Stimulated activated CD4-positive, alpha-beta T cell treated with anti-CD3 and anti-CD28 coated beads, Interleukin-4, amount 100 ng/mL, for 4 hours (primary cell): ENCODE measurements at regions not wholly inside any gene's neighbourhood (a gene's known extent, or its start where the extent isn't known, plus 50 kb on each side); places are given as distances from the start of the nearest gene placed in this dataset.
"Not testable (repeated sequence)": the region's sequence is repeated elsewhere in the genome, so short reads cannot be mapped to it uniquely, and the experiment has no call there.

Experiments used
- DNase-seq, 2 experiments: peaks; one replicate each; pipeline ENCODE4 v3.0.0-alpha.2; 2020

DNA sequence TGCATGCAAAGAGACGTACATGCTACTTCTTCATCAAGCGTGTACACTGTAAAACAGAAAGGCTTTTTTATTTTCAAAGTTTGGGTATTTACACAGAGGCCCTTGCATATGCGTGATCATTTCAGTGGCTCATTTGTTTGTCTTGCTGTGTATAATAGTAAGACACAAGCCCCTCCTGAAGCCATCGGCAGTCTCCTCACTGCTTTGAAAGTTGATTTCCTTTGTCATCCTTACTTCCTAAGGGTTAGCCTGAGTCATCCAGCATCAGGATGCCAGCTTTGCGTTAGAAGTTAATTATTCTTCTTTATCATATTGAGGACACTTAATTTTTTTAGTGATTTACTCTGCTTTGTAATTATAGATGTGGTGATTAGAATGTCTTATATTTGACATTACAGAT is 72.5 kb upstream of the CTBP2 start:
- no peak for DNase-seq

DNA sequence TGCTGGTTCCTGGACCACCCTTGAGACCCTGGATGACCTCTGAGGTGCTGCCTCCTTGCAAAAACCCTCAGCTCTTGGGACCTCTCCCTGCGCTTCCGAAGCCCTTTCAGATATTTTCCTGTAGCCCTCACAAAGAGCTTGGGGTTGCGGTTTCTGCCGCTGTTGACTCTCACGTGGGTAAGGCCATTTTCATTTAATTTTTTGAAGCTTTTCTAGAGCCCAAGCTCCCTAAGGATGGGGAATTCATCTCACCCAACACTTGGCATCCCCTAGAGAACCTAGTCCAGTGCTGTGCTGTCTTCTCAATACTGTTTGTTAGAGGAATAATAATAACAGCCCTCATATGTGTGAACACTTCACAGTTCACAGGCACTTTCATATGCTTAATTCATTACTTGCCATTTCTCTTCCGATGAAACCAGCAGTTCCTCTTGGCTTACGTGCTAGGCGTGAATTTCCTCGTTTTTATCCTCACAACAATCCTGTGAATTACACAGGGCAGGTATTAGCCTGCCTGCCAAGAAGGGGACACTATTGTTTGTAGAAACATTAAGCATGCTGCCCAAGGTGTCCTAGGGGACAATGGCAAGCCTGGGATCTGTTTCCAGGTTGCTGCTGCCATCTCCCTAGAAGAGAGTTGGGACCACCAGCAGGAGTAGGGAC is 71.6 kb upstream of the CTBP2 start:
- DNase-seq, result no peak

- no peak for DNase-seq
These were observed 70.9 kb upstream of the CTBP2 start for GRCh38 chr10:125231116-125231812.

- no peak for DNase-seq
These were observed 69.9 kb upstream of the CTBP2 start for GRCh38 chr10:125230251-125230650.

- not testable (repeated sequence) for DNase-seq
These were observed 68.0 kb upstream of the CTBP2 start for GRCh38 chr10:125228245-125228940.

DNA sequence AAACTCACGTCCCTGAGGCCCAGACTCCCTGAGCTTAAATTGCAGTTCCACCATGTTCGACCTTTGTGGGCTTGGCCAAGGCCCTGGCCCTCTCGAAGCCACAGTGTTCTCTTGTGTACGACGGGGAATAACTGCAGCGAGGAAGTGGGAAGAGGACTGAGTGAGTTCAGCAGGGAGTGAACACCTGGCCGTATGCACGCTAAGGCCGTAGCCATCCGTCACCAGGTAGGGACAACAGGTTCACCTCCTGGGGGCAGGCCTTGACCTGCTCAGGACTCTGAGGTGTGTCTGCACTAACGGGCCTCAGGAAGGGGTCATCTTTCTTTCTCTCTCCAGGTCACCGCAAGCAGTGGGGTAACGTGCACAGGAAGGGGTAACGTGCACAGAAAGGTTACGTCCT is 67.2 kb upstream of the CTBP2 start:
- no peak for DNase-seq

DNA sequence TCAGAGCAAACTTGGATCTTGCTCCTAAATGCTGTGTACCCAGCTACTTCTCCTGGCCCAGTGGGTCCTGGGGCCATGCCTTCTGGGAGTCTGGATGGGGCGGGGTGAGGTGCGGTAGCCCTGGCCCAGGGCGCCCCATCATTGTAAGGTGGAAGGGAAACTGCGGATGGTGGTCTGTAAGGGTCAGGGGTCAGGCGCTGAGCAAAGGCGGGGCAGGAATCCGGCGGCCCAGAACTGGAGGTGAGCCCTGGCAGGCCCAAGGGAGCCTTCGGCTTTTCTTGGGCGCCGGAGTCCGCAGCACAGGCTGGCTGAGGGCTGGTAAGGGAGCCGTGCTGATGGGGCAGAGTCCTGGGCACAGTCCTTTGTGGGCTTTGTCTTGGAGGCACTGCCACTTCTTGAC is 66.5 kb upstream of the CTBP2 start:
- no peak for DNase-seq

DNA sequence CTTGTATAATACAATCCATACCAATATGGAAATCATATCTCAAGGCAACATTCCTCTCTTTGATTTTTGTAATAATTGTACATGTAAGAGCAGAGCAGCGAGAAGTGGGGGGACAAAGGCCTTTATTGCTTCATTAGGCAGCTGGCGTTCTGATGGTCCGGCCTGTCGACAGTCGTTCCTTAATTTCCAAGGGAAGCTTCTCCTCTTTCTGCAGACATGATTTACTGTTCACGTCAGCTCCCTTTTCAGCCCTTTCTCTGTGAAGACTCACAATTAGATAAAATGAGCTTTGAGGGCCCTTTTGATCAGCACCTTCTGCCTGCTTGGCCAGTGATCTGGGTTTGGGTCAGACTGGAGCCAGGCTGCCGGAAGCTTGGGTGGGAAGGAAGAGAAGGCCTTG is 65.6 kb upstream of the CTBP2 start:
- DNase-seq, result no peak

- DNase-seq, result no peak
These were observed 64.7 kb upstream of the CTBP2 start for GRCh38 chr10:125225051-125225450.

DNA sequence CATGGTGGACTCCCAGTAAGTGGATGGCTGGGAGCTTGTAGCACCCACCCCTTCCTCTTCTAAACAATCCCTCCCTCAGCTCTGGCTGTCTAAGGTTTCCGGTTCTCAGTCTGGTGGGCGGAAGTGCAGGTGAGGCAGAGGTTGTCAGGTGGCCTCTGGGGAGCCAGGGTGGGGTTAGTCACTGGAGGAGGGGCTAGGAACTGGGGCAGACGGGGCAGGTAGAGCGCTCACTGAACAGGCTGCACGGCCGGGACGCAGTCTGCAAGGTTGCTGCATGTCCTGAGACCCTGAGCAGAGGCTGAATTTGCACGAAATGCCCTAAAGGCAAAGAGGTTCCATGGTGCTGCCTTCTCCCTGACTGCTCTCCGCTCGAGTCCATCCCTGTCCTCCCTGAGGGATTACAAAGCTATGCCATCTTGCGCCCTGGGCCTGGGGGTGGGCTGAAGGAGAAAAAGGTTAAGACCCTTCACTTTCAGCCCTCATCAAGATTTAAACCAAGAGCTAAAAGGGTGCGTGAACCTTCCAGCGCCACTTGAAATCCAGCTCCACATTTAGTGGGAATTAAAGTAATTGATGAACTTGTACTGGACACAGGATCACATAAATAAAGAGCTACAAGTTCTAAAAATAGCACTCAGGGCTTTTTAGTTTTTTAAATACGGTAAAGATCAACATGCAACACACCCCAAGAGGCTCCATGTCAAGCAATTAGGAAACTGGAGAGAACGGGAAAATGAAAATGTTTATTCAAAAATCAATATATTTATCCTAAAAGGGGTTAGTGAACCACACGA is 62.3 kb upstream of the CTBP2 start:
- DNase-seq, result no peak

- no peak for DNase-seq
These were observed 61.4 kb upstream of the CTBP2 start for GRCh38 chr10:125221716-125222115.

- no peak for DNase-seq
These were observed 59.4 kb upstream of the CTBP2 start for GRCh38 chr10:125219776-125220175.

GRCh38 chr10:125218967-125219366 is 58.6 kb upstream of the CTBP2 start:
- DNase-seq, result no peak

DNA sequence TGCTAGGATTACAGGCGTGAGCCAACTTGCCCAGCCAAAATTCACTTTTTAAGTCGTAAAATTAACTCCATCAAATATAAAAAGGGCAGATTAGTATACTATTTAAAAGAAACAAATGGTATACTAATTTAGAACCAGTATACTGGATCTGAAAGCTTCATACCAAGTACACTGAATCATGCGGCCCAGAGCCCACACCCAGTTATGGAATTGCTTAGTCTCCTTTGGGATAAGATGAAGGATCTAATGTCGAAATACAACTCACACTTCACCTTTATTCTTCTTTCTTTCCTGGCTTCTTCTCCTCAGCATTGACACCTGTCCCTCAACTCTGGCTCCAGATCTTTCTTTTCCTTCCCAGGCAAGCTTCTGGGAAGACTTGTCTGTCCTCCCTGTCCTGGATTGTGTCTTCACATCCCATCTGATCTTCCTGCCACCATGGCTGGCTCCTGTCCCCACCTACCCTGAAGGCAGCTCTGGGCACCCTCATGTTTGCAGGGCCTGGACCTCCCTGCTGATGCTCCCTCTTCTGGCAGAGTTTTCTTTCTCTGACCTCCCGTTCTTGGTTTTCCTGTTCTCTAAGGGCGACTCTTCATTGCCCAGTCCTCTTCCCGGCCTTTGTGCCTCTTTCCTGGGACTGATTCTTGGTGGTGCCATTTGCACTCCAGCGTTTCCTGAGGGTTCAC is 57.8 kb upstream of the CTBP2 start:
- no peak for DNase-seq

- no peak for DNase-seq
These were observed 56.5 kb upstream of the CTBP2 start for GRCh38 chr10:125216861-125217260.

DNA sequence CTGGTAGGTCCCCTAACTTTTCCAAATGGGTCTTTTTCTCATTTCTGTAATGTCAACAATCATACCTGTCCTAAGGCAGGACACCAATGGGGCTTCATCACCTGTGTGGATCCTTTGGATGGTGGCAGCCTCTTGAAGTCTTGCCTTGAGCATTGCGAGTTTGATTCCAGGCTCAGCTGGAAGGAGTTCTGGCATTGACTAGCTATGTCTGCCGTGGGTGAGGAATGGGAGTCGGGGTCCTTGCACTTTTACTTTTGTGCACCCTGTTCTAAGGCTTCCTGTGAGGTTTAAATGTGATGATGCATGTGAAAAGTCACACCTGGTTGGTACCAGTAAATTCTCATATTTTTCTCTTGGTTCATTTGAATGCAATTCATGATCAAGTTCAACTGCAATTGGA is 55.9 kb upstream of the CTBP2 start:
- no peak for DNase-seq

GRCh38 chr10:125214283-125214570 is 53.9 kb upstream of the CTBP2 start:
- no peak for DNase-seq

GRCh38 chr10:125213541-125214282 is 53.3 kb upstream of the CTBP2 start:
- DNase-seq, result no peak

GRCh38 chr10:125212150-125212809 is 51.9 kb upstream of the CTBP2 start:
- DNase-seq, result no peak
